ENCODE measurements at regions not wholly inside any gene's neighbourhood (a gene's known extent, or its start where the extent isn't known, plus 50 kb on each side); places are given as distances from the start of the nearest gene placed in this dataset.

DNA sequence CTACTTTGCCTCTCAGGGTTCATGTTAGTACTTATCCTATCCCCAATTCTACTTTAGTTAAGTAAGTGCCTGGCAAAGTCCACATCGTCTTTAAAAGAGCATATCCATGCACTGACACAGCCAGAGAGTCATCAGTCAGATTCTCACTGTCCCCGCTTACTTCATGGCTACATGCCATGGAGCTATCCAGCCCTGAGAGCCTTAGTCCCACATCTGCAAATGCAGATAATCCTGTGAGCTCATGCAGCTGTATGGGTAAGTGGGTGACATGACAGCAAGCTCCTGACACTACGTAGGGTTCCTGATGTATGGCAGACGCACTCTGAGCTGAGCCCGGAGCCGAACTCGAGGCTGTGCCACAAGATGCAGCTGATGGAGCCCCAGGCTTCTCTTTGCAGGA, 661.5 kb downstream of the LIG4 start:
- TF ChIP-seq, protein P1, sequence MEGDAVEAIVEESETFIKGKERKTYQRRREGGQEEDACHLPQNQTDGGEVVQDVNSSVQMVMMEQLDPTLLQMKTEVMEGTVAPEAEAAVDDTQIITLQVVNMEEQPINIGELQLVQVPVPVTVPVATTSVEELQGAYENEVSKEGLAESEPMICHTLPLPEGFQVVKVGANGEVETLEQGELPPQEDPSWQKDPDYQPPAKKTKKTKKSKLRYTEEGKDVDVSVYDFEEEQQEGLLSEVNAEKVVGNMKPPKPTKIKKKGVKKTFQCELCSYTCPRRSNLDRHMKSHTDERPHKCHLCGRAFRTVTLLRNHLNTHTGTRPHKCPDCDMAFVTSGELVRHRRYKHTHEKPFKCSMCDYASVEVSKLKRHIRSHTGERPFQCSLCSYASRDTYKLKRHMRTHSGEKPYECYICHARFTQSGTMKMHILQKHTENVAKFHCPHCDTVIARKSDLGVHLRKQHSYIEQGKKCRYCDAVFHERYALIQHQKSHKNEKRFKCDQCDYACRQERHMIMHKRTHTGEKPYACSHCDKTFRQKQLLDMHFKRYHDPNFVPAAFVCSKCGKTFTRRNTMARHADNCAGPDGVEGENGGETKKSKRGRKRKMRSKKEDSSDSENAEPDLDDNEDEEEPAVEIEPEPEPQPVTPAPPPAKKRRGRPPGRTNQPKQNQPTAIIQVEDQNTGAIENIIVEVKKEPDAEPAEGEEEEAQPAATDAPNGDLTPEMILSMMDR (conservative IDR thresholded peaks at IDR 0.05), result no peak

DNA sequence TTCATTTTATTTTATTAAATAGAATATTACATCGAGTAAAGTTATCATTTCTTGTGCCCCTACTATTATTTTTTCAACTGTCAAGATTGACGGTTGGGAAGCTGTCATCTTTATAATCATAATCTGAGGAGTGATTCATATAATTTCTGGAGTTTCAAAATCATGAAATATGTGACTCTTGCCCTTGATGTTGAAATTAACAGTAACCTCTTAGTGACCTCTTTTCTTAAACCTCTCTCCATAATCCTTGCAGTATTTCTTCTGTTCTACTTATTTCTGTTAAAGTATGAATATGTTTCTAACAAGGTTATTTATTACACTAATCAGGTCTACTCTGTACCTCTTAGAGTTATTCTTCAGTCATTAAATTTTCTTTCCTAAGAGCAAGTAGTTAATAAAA, 663.8 kb downstream of the LIG4 start:
- TF ChIP-seq, protein P1 (conservative IDR thresholded peaks at IDR 0.05), result no peak
- H3K27ac ChIP-seq, result no peak overlapping the region

More for the DNA sequence above, 661.5 kb downstream of the LIG4 start:
- no peak overlapping the region for H3K27ac ChIP-seq

DNA sequence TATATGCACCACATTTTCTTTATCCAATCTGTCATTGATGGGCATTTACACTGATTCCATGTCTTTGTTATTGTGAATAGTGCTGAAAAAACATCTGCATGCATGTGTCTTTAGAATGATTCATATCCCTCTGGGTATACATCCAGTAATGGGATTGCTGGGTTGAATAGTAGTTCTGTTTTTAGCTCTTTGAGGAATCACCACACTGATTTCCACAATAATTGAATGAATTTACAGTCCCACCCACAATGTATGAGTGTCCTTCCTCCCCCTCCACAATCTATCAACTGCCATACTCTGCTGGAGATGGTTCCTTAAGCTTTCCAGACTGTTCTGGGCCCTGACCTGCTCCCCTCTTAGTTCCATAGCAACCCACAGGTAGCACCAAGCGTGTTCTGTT, 667.0 kb downstream of the LIG4 start:
- no peak overlapping the region for H3K27ac ChIP-seq
- TF ChIP-seq, protein P1 (conservative IDR thresholded peaks at IDR 0.05), result no peak

DNA sequence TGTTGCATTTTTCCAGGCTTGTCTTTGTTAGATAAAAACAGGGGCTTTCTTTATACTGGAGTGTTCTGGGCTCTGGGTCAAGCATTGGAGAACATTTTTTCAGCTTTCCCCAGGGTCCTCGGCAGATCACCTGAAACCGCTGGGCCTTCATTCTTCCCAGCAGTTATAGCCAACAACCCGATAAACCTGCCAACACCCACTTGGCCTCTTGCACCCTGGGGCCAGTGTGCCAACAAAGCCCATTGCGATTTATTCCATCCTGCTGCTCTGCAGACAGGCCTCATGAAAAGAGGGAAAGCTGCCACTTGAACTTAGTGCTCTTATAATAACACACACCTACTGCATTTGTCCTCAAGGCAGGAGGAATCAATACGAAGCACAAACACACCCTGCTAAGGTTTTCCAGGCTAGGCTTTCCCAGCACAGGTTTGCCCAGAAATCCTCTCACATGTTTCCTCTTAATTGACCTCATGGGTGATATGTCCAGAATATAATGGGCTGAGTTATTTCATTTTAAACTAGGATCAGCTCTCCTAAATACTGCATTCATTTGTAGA, 669.3 kb downstream of the LIG4 start:
- TF ChIP-seq, protein P1 (conservative IDR thresholded peaks at IDR 0.05), result no peak

DNA sequence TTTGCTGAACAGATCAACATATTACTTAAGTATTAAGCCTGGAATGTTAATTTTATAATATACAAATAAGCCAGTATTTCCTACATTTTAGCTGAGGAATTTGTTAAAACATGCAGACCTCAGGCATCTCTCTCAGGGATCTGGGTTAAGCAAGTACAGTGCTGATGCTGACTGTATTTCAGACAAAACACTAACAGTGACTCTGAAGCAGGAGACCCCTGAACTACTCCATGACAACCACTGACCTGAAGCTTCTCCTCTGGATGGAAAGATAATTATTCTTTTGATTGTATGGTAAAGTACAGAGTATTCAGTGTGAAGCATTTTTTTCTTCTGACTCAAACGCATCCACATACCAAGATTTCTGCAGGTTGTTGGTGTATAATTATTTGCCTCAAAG, 680.8 kb downstream of the LIG4 start:
- TF ChIP-seq, protein P1 (conservative IDR thresholded peaks at IDR 0.05), result no peak

More for the DNA sequence above, 669.3 kb downstream of the LIG4 start:
- H3K27ac ChIP-seq, result no peak overlapping the region

DNA sequence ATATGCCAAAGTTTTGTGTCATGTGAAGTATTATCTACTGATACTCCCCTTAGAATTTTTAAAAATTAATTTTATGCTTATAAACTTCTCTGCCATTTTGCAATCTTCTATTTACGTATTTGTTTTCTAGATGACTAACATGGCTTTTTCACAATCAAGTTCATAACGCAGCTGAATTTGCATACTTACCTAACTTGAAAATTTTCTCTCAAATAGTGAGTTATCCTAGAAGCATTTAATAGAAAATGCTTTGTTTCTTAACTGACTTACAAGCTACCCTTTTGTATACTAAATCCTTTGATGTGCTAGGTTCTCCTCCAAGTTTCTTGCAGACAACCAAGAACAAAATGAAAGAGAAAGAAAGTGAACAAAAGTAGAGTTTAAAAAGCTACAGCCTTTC, 683.5 kb downstream of the LIG4 start:
- TF ChIP-seq, protein P1 (conservative IDR thresholded peaks at IDR 0.05), result no peak
- H3K27ac ChIP-seq, result no peak overlapping the region

More for the DNA sequence above, 680.8 kb downstream of the LIG4 start:
- no peak overlapping the region for H3K27ac ChIP-seq

DNA sequence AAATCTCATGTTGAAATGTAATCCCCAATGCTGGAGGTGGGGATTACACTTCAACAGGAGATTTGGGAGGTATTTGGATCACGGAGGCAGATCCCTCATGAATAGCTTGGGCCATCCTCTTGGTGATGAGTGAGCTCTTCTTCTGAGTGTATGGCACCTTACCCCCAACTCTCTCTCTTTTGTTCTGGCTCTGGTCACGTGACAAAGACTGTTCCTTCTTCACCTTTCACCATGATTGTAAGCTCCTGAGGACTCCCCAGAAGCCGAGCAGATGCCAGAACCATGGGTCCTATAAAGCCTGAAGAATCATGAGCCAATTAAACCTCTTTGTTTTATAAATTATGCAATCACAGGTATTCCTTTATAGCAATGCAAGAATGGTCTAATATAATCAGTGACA, 684.2 kb downstream of the LIG4 start:
- TF ChIP-seq, protein P1 (conservative IDR thresholded peaks at IDR 0.05), result no peak
- no peak overlapping the region for H3K27ac ChIP-seq

Data from VCaP (cell line).